Limb (tissue), 2 donors: ENCODE measurements at regions not wholly inside any gene's neighbourhood (a gene's known extent, or its start where the extent isn't known, plus 50 kb on each side); places are given as distances from the start of the nearest gene placed in this dataset.

Source experiments
- DNase-seq, 2 donors: peaks; one replicate each; pipeline ENCODE4 v3.0.0-alpha.2; 2016; ENCODE audit errors: extremely low spot score in 2 of 2

DNA sequence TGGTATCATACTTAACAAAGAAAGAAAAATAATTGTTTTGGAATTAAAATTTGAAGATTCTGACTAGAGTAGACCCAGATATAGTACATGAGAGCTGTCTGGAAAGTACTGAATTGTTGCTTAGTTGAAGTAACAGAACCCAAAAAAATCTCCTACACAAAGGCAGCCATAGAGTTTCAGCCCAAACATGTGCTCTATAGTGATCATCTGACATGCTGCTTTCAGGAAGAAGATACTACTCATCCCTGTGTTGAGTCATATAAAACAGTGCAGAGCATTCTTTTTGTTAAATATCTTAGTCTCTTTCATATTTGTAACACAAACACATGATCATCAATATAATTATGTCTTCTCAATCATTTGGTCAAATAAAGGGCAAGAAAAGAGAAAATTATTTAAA lies 84.8 kb upstream of the PTPRM start:
- DNase-seq: no peak

DNA sequence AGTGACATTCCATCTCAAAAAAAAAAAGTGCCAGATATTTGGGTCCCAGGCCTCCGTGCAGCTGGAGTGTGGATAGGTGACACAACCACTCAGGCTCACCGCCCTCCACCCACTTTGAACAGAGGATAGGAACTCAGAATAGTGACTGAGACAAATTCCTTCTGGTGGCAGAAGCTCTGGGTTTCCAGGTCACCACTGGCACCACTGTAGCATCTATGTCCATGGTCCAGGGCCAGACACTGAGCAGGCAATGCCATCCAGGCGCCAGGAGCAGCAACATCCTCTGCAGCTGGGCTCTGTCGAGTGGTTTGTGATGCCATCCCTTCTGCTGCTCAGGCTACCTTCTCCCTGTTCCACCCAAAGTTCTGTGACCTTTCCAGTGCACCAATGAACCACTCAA lies 81.5 kb upstream of the PTPRM start:
- no peak for DNase-seq

DNA sequence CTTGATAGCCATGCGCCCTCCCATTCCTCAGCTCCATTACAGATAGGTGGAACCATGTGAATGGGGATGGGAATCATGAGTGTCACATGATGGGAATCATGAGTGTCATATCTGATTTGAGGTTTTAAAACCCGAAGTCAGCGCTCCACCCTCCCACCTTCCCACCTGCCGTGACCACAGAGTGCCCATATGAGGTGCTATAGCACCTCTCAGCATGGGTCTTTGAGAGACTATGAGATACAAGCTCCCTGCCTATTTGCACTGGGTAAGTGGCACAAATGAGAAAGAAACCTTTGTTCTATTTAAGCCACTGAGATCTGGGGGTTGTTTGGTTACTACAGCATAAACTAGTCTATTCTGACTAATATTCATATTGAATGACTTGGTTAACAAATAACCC lies 78.5 kb upstream of the PTPRM start:
- DNase-seq: no peak

DNA sequence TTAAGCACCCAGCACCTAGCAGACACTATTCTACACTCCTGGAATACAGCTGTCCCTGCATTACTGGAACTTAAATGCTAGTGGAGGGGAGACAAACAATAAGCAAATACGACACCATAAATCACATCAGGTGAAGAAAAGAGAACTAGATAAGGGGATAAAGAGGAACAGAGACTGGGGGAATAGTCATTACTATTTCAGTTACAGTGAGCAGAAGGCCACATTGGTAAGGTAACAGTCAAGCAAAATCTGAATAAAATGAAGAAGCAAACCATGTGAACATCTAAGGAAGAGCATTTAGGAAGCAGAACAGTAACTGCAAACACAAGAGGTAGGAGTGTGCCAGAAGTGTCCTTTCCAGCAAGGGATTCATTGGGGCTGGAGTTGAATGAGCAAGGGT lies 77.0 kb upstream of the PTPRM start:
- no peak for DNase-seq

DNA sequence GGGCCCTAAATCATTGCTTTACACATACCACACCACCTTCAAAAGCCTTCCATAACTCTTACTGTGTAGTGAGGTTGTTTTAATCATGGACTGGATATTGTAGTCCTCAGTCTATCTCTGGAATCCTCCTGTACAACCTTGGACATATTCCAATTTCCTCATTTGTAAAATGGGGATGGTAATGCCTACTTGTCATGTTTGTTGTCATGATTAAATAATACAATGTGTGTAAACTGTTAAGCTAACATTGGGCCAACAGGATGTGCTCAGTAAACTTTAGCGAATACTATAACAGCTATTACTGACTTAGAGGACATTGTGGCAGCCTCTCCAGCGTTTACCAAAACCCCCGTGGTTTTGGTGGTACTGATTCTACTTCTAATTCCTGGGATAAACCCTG lies 74.7 kb upstream of the PTPRM start:
- DNase-seq: no peak

DNA sequence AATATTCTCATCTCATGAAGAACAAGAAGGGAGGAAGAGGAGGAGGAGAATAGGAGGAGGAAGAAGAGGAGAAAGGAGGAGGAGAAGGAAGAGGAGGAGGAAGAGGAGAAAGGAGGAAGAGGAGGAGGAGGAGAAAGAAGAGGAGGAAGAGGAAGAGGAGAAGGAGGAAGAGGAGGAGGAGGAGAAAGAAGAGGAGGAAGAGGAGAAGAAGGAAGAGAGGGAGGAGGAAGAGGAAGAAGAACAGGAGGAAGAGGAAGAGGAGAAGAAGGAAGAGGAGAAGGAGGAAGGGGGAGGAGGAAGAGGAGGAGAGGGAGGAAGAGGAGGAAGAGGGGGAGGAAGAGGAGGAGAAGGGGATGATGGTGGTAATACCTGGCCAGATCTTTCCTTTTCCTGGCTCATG lies 70.0 kb upstream of the PTPRM start:
- DNase-seq: no peak

DNA sequence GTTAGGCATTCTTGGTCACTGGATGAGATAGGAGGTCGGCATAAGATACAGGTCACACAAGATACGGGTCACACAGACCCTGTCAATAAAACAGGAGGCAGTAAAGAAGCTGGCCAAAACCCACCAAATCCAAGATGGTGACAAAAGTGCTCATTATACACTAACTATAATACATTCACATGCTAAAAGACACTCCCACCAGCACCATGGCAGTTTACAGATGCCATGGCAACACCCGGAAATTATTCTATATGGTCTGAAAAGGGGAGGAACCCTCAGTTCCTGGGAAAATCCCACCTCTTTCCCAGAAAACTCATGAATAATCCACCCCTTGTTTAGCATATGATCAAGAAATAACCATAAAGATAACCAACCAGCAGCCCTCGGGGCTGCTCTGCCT lies 56.0 kb upstream of the PTPRM start:
- DNase-seq: no peak

DNA sequence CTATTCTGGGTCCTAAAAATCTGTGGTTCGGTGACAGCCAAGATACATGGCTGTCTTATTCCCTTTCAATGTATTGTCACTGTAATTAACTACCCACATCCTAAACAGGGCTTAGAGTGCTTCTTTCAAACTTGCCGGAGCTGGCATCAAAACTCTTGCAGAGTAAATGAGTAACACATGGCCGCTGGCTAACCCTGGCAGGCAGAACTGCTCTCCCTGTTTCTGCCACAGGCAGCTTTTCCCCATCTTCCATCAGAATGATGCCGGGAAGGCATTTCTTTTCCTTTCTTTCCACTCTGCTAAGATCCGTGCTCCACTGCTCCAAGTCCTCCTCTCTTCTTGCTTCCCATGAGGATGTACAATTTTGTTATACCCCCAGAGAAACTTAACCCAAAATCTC lies 54.8 kb upstream of the PTPRM start:
- DNase-seq: peak in 1 of 2 donors; percentile 18

DNA sequence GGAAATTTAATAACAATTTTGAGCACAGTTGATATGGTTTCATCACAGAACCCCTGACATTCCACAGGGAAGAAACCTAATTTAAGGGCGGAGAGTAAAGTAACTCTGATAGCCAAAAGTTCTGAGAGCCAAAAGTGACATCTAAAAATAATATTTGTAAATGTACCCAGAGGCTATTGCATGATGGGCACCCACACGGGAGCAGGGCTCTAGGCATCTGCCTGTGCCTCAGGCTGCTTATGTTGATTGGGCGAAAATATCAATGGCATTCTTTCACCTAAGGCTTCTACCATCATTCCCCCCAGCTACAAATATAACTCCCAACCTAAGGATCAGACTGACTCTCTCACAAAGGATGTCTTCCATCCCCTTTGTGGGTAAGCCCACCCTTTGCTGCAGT lies 54.1 kb upstream of the PTPRM start:
- DNase-seq: no peak

DNA sequence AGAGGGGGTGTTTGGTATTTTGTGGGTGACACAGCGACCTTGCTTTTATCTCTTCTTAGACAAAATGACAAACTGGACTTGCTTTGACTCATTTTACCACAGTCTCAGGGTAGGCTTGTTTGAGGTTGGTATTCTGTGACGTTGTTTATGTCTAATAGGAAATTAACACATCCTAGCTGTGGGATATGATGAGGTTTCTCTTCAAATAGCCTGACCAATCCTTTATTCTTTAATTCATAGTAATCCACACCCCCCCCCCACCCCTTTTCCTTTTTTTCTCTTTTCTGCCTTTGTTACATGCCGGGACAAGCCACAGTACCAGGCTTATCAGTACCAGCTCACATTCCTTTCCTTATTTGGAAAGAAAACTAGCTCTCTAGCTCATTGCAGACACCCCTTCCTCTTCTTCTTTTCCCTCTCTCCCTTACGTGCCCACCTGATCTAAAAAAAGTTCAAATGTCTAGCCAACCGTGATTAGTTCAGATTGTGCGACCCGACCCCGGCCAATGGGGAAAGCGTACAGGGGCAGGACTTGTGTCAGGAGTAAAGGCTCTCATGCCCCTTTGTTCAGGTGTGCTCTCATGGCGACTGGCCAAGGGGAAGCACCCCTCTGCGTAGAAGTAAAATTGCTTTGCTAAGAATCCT lies 52.2 kb upstream of the PTPRM start:
- no peak for DNase-seq

DNA sequence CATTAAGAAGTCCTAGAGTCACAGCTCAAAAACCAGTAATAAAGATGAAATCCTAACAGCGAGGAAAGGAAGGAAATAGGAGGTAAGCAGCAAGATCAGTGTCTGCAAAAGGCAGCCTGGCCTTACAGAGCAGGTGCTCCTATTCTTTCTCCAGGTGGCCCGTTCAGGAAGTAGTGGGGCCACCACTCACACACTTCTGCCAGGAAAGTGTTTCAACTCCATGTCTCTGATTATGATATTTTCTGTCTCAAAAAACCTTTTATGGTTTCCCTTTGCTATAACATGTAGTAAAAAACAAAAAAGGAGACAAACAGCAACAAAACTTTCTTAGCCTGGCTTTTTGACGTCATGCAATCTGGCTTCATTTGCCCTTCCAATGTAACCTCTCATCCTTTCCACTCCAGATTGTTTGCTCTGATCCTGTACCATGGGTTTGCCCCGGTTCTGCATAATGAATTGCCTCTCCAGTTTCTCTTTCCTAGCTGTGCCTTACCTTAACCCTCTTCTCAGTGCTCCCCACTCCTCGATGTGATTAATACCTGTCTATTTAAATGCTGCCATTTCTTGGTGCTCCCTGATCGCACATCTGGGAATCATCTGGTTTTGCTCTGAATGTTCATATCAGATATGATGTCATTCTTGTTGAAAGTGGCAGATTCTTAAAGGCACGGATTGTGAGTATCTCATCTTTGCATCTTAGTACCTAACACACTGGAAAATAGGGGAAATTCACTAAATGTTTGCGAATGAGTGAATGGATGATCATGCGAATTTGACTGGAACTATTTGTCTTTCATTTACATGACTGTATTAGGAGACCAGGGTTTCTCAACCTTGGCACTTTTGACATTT lies 50.6 kb upstream of the PTPRM start:
- no peak for DNase-seq
